HEK293 (cell line): ENCODE measurements at regions not wholly inside any gene's neighbourhood (a gene's known extent, or its start where the extent isn't known, plus 50 kb on each side); places are given as distances from the start of the nearest gene placed in this dataset.

Source experiments
- CTCF ChIA-PET: fragments of 350-600 bp; formaldehyde crosslinking; extraction: SDS; loops from one replicate; lab custom pipeline; 2021; ENCODE audit warnings: antibody characterized with exemption; lab: Yijun Ruan, JAX
- POLR2A ChIA-PET: fragments of 300-600 bp; formaldehyde crosslinking; extraction: SDS; loops from one replicate; lab custom pipeline; 2020; ENCODE audit warnings: antibody characterized with exemption, inconsistent platforms; lab: Yijun Ruan, JAX
- H3K27ac ChIP-seq: fragments of 200-500 bp; sonication (Bioruptor generic); 2 replicates; pipeline ENCODE4 v1.5.1; 2014; ENCODE audit warnings: low read depth, low read length, control low read depth, inconsistent platforms; ENCODE audit errors: extremely low read depth
- H3K36me3 ChIP-seq, 2 experiments: fragments of 200-500 bp in 1 of 2; sonication (Bioruptor generic) in 1 of 2; 1 replicate in 1 of 2; 2 replicates in 1 of 2; pipeline ENCODE4 v1.5.1; 2014 to 2017; ENCODE audit warnings: inconsistent platforms in 2 of 2, low read length in 2 of 2; ENCODE audit not compliant: control insufficient read depth in 2 of 2, insufficient read depth in 1 of 2
- H3K4me1 ChIP-seq: fragments of 200-500 bp; sonication (Bioruptor generic); 2 replicates; pipeline ENCODE4 v1.5.1; 2014; ENCODE audit warnings: mild to moderate bottlenecking, low read length, inconsistent platforms; ENCODE audit not compliant: control insufficient read depth, insufficient read depth
- H3K4me3 ChIP-seq: 2 replicates; pipeline ENCODE4 v1.5.1; 2011; ENCODE audit warnings: low read depth, mild to moderate bottlenecking, control low read depth, low read length, moderate library complexity
- H3K9me3 ChIP-seq: fragments of 200-500 bp; sonication (Bioruptor generic); 2 replicates; pipeline ENCODE4 v1.5.1; 2014; ENCODE audit warnings: low read depth, low read length, inconsistent platforms; ENCODE audit not compliant: control insufficient read depth, insufficient read depth
- BCL11B ChIP-seq: fragments of 450-650 bp; formaldehyde crosslinking; IDR thresholded peaks from 2 replicates; pipeline ENCODE4 v1.5.1; 2016; ENCODE audit warnings: low read depth, missing biosample characterization, missing genetic modification characterization
- KLF8 ChIP-seq: fragments of 450-650 bp; formaldehyde crosslinking; IDR thresholded peaks from 2 replicates; pipeline ENCODE4 v1.5.1; 2016; ENCODE audit warnings: missing biosample characterization, missing genetic modification characterization
- ZBTB1 ChIP-seq: fragments of 450-650 bp; formaldehyde crosslinking; IDR thresholded peaks from 2 replicates; pipeline ENCODE4 v1.5.1; 2016; ENCODE audit warnings: missing biosample characterization, missing genetic modification characterization
- ZFP37 ChIP-seq: fragments of 450-650 bp; formaldehyde crosslinking; IDR thresholded peaks from 2 replicates; pipeline ENCODE4 v1.5.1; 2016; ENCODE audit warnings: missing biosample characterization, missing genetic modification characterization
- ZNF132 ChIP-seq: fragments of 450-650 bp; formaldehyde crosslinking; IDR thresholded peaks from 2 replicates; pipeline ENCODE4 v1.5.1; 2017; ENCODE audit warnings: missing biosample characterization, missing genetic modification characterization, borderline replicate concordance
- ZNF174 ChIP-seq: fragments of 450-650 bp; formaldehyde crosslinking; IDR thresholded peaks from 2 replicates; pipeline ENCODE4 v1.5.0; 2017; ENCODE audit warnings: missing biosample characterization, mild to moderate bottlenecking, missing genetic modification characterization
- ZNF202 ChIP-seq: fragments of 450-650 bp; formaldehyde crosslinking; IDR thresholded peaks from 2 replicates; pipeline ENCODE4 v1.5.1; 2016; ENCODE audit warnings: missing biosample characterization, missing genetic modification characterization, borderline replicate concordance
- ZNF211 ChIP-seq: fragments of 450-650 bp; formaldehyde crosslinking; IDR thresholded peaks from 2 replicates; pipeline ENCODE4 v1.5.1; 2016; ENCODE audit warnings: low read depth, missing biosample characterization, missing genetic modification characterization
- ZNF416 ChIP-seq: fragments of 450-650 bp; formaldehyde crosslinking; IDR thresholded peaks from 2 replicates; pipeline ENCODE4 v1.5.1; 2016; ENCODE audit warnings: missing biosample characterization, missing genetic modification characterization
- ZNF433 ChIP-seq: fragments of 450-650 bp; formaldehyde crosslinking; IDR thresholded peaks from 2 replicates; pipeline ENCODE4 v1.5.1; 2016; ENCODE audit warnings: missing biosample characterization, missing genetic modification characterization, low read depth
- ZNF777 ChIP-seq: fragments of 450-650 bp; formaldehyde crosslinking; IDR thresholded peaks from 2 replicates; pipeline ENCODE4 v1.5.1; 2017; ENCODE audit warnings: missing biosample characterization, missing genetic modification characterization, borderline replicate concordance
- ZNF785 ChIP-seq: fragments of 450-650 bp; formaldehyde crosslinking; IDR thresholded peaks from 2 replicates; pipeline ENCODE4 v1.5.1; 2016; ENCODE audit warnings: missing biosample characterization, missing genetic modification characterization
- TF ChIP-seq, protein P1 (sequence below): fragments of 450-650 bp; formaldehyde crosslinking; IDR thresholded peaks from 2 replicates; pipeline ENCODE4 v1.5.1; 2016; ENCODE audit warnings: missing biosample characterization, missing genetic modification characterization, borderline replicate concordance
- TF ChIP-seq, protein P2 (sequence below): fragments of 450-650 bp; formaldehyde crosslinking; IDR thresholded peaks from 2 replicates; pipeline ENCODE4 v1.5.1; 2017; ENCODE audit warnings: missing biosample characterization, mild to moderate bottlenecking, missing genetic modification characterization, moderate library complexity
- TF ChIP-seq, protein P3 (sequence below): fragments of 450-650 bp; formaldehyde crosslinking; IDR thresholded peaks from 2 replicates; pipeline ENCODE4 v1.5.1; 2016; ENCODE audit warnings: missing biosample characterization, missing genetic modification characterization

DNA sequence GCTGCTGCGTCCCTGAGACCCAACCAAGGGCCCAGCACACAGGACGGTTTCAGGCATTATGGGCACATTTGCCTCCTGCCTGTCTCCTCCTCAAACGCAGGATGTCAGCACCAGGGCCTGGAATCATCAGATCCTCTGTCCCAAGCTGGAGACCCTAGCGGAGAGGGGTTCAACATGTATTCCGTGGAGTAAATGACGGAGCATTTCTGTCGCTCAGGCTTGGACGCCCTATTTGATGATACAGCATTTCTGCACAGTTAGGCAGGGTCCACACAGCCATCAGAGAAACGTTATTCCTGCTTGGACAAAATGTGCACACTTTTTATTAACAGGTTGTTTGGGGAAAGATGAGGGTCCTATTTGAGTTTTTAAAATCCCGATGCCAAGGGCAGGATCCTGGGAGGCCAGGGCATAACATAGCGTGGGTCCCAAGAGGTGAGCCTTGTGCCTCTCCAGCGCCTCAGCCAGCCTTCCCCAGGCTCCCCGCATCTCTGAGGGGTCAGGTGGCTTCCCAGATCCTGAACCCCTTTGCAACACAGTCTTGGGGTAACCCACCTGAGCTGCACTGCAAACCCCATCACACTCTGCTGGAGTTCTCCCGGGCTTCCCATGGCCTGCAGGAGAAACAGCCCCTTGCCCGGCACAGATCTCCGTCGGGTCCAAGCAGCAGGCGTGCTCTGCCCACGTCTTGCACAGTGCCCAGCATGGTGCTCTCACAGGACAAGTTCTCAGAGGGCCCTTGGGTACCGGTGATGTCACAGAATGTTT is 319.7 kb upstream of the MYT1L start (continued):
- TF ChIP-seq, protein P1, sequence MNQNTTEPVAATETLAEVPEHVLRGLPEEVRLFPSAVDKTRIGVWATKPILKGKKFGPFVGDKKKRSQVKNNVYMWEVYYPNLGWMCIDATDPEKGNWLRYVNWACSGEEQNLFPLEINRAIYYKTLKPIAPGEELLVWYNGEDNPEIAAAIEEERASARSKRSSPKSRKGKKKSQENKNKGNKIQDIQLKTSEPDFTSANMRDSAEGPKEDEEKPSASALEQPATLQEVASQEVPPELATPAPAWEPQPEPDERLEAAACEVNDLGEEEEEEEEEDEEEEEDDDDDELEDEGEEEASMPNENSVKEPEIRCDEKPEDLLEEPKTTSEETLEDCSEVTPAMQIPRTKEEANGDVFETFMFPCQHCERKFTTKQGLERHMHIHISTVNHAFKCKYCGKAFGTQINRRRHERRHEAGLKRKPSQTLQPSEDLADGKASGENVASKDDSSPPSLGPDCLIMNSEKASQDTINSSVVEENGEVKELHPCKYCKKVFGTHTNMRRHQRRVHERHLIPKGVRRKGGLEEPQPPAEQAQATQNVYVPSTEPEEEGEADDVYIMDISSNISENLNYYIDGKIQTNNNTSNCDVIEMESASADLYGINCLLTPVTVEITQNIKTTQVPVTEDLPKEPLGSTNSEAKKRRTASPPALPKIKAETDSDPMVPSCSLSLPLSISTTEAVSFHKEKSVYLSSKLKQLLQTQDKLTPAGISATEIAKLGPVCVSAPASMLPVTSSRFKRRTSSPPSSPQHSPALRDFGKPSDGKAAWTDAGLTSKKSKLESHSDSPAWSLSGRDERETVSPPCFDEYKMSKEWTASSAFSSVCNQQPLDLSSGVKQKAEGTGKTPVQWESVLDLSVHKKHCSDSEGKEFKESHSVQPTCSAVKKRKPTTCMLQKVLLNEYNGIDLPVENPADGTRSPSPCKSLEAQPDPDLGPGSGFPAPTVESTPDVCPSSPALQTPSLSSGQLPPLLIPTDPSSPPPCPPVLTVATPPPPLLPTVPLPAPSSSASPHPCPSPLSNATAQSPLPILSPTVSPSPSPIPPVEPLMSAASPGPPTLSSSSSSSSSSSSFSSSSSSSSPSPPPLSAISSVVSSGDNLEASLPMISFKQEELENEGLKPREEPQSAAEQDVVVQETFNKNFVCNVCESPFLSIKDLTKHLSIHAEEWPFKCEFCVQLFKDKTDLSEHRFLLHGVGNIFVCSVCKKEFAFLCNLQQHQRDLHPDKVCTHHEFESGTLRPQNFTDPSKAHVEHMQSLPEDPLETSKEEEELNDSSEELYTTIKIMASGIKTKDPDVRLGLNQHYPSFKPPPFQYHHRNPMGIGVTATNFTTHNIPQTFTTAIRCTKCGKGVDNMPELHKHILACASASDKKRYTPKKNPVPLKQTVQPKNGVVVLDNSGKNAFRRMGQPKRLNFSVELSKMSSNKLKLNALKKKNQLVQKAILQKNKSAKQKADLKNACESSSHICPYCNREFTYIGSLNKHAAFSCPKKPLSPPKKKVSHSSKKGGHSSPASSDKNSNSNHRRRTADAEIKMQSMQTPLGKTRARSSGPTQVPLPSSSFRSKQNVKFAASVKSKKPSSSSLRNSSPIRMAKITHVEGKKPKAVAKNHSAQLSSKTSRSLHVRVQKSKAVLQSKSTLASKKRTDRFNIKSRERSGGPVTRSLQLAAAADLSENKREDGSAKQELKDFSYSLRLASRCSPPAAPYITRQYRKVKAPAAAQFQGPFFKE (tag by site-specific recombination): no peak

DNA sequence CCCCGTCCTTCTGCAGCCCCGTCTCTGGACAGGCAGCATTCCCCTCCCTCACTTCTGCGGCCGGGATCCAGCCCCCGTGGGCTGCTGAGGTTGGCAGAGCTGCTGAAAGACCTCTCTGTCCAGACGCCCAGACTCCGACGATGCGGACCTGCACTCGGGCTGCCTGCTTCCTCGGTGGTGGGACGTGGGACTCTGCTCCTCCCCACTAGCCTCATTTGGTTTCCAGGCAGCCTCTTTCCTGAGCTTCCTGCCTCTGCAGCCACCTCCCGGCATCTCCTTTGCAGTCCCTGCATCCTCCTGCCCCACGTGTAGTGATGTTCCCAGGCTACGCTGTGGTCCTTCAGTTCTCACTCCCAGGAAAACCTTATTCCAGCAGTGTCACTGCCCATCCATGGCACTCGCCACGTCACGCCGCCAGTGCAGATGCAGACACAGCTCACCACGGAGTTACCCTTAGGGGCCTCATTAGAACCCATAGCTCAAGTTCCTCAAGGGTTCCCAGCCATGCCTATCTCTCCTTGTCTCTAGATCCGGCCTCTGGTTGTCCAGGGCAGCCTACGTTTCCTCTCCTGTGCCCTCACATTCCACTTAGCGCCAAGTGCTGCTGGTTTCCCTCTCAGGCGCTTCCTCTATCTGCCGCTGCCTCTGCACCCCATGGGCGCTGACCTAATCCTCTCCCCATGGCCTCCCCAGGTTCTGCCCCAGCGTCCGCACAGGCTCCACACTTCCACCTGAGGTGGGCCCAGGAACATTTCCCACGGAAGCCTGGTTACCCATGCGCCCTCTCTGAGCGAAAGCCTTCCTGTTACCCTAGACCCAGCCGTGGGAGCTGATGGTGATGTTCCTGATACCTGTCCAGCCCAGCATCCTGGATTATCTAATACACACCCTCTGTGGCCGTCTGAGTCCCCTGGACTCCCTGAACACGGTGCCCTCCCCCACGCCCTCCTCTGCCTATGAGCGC is 318.3 kb upstream of the MYT1L start:
- Histone ChIP-seq H3K9me3 (no peaks in the 10 kb centered on the region), H3K36me3 (no peaks in the 10 kb centered on the region), H3K27ac (no peak overlapping the region), H3K4me1 (no peaks in the 10 kb centered on the region), H3K4me3 (no peak overlapping the region)
- ChIA-PET POLR2A (no interaction called here), CTCF (no interaction called here)
- TF ChIP-seq ZNF777 (no peak), BCL11B (tag by site-specific recombination) (no peak), ZNF416 (tag by site-specific recombination) (no peak), ZNF211 (no peak), ZNF202 (tag by site-specific recombination) (no peak), ZNF132 (no peak), ZNF174 (tag by site-specific recombination) (no peak), KLF8 (tag by site-specific recombination) (no peak), ZFP37 (tag by site-specific recombination) (no peak), ZNF785 (tag by site-specific recombination) (no peak), ZNF433 (no peak), ZBTB1 (tag by site-specific recombination) (no peak)
- TF ChIP-seq, protein P2, sequence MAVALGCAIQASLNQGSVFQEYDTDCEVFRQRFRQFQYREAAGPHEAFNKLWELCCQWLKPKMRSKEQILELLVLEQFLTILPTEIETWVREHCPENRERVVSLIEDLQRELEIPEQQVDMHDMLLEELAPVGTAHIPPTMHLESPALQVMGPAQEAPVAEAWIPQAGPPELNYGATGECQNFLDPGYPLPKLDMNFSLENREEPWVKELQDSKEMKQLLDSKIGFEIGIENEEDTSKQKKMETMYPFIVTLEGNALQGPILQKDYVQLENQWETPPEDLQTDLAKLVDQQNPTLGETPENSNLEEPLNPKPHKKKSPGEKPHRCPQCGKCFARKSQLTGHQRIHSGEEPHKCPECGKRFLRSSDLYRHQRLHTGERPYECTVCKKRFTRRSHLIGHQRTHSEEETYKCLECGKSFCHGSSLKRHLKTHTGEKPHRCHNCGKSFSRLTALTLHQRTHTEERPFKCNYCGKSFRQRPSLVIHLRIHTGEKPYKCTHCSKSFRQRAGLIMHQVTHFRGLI (tag by site-specific recombination): no peak
- TF ChIP-seq, protein P3, sequence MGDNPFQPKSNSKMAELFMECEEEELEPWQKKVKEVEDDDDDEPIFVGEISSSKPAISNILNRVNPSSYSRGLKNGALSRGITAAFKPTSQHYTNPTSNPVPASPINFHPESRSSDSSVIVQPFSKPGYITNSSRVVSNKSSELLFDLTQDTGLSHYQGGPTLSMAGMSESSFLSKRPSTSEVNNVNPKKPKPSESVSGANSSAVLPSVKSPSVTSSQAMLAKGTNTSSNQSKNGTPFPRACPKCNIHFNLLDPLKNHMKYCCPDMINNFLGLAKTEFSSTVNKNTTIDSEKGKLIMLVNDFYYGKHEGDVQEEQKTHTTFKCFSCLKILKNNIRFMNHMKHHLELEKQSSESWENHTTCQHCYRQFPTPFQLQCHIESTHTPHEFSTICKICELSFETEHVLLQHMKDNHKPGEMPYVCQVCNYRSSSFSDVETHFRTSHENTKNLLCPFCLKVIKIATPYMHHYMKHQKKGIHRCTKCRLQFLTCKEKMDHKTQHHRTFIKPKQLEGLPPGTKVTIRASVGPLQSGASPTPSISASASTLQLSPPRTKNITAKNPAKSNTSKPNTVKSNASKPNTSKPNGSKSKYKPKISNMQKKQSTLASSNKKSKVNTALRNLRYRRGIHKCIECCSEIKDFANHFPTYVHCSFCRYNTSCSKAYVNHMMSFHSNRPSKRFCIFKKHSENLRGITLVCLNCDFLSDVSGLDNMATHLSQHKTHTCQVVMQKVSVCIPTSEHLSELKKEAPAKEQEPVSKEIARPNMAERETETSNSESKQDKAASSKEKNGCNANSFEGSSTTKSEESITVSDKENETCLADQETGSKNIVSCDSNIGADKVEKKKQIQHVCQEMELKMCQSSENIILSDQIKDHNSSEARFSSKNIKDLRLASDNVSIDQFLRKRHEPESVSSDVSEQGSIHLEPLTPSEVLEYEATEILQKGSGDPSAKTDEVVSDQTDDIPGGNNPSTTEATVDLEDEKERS: no peak
